C4-2B (cell line): ENCODE measurements at regions not wholly inside any gene's neighbourhood (a gene's known extent, or its start where the extent isn't known, plus 50 kb on each side); places are given as distances from the start of the nearest gene placed in this dataset.

Experiments used
- ZFX ChIP-seq: fragments of 450-650 bp; IDR thresholded peaks from 2 replicates; pipeline ENCODE4 v1.6.1; 2017
- TF ChIP-seq, protein P1 (sequence below): fragments of 450-650 bp; conservative IDR thresholded peaks from 2 replicates; pipeline ENCODE4 v1.5.1; 2017; ENCODE audit warnings: mild to moderate bottlenecking

GRCh38 chr10:71136036-71136721 is 76.2 kb upstream of the UNC5B start:
- TF ChIP-seq, protein P1, sequence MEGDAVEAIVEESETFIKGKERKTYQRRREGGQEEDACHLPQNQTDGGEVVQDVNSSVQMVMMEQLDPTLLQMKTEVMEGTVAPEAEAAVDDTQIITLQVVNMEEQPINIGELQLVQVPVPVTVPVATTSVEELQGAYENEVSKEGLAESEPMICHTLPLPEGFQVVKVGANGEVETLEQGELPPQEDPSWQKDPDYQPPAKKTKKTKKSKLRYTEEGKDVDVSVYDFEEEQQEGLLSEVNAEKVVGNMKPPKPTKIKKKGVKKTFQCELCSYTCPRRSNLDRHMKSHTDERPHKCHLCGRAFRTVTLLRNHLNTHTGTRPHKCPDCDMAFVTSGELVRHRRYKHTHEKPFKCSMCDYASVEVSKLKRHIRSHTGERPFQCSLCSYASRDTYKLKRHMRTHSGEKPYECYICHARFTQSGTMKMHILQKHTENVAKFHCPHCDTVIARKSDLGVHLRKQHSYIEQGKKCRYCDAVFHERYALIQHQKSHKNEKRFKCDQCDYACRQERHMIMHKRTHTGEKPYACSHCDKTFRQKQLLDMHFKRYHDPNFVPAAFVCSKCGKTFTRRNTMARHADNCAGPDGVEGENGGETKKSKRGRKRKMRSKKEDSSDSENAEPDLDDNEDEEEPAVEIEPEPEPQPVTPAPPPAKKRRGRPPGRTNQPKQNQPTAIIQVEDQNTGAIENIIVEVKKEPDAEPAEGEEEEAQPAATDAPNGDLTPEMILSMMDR, result no peak
- no peak for TF ChIP-seq ZFX
